PC-9 (cell line): ENCODE measurements at regions not wholly inside any gene's neighbourhood (a gene's known extent, or its start where the extent isn't known, plus 50 kb on each side); places are given as distances from the start of the nearest gene placed in this dataset.

Source experiments
- BruUV-seq: library from RNA; stranded (reverse); fragments of 400-500 nt; replicated peaks from 2 replicates; lab custom pipeline; 2021; lab: Mats Ljungman, UMichigan
- CTCF ChIA-PET: fragments of 300-600 bp; sonication (Branson Sonifier 250); formaldehyde crosslinking; loops from one replicate; lab custom pipeline; 2022; ENCODE audit warnings: antibody characterized with exemption; lab: Charles Lee
- POLR2A ChIA-PET: fragments of 300-600 bp; sonication (Branson Sonifier 250); formaldehyde crosslinking; loops from one replicate; lab custom pipeline; 2022; ENCODE audit warnings: antibody characterized with exemption; ENCODE audit not compliant: unreplicated experiment; lab: Charles Lee
- DNase-seq, 2 experiments: peaks; one replicate each; pipeline versions ENCODE4 v3.0.0 to v3.0.0-alpha.2; 2015 to 2022; ENCODE audit warnings: mixed read lengths in 1 of 2
- H2AFZ ChIP-seq: fragments of 200-600 bp; sonication (generic); 2 replicates; pipeline ENCODE4 v1.8.1; 2017; ENCODE audit warnings: antibody characterized with exemption
- H3F3A ChIP-seq: fragments of 200-600 bp; sonication (generic); 2 replicates; pipeline ENCODE4 v1.8.1; 2017; ENCODE audit warnings: antibody characterized with exemption, mild to moderate bottlenecking, low read depth; ENCODE audit not compliant: insufficient read depth
- H3K27ac ChIP-seq: fragments of 200-600 bp; sonication (generic); 2 replicates; pipeline ENCODE4 v1.6.1; 2016; ENCODE audit warnings: mixed run types
- H3K27me3 ChIP-seq: fragments of 200-600 bp; sonication (generic); 2 replicates; pipeline ENCODE4 v1.6.1; 2016; ENCODE audit warnings: low read depth, mixed run types; ENCODE audit not compliant: insufficient read depth
- H3K36me3 ChIP-seq: fragments of 200-600 bp; sonication (generic); 2 replicates; pipeline ENCODE4 v1.6.1; 2016; ENCODE audit warnings: low read depth, mixed run types
- H3K4me1 ChIP-seq: fragments of 200-600 bp; sonication (generic); replicated peaks from 2 replicates; pipeline ENCODE4 v1.6.1; 2016; ENCODE audit warnings: mixed run types; ENCODE audit not compliant: insufficient read depth
- H3K4me2 ChIP-seq: fragments of 200-600 bp; sonication (generic); 2 replicates; pipeline ENCODE4 v1.6.1; 2017; ENCODE audit warnings: mixed run types
- H3K4me3 ChIP-seq: fragments of 200-600 bp; sonication (generic); 2 replicates; pipeline ENCODE4 v1.6.1; 2016; ENCODE audit warnings: mixed run types
- H3K79me2 ChIP-seq: fragments of 200-600 bp; sonication (generic); 2 replicates; pipeline ENCODE4 v1.6.1; 2017; ENCODE audit warnings: low read depth, mixed run types
- H3K9me2 ChIP-seq: fragments of 200-600 bp; sonication (generic); 2 replicates; pipeline ENCODE4 v1.8.1; 2017; ENCODE audit warnings: mild to moderate bottlenecking; ENCODE audit not compliant: insufficient read depth
- H3K9me3 ChIP-seq: fragments of 200-600 bp; sonication (generic); 2 replicates; pipeline ENCODE4 v1.8.1; 2016; ENCODE audit warnings: low read depth; ENCODE audit not compliant: insufficient read depth
- H4K20me1 ChIP-seq: fragments of 200-600 bp; sonication (generic); 2 replicates; pipeline ENCODE4 v1.8.1; 2017; ENCODE audit not compliant: insufficient read depth
- EZH2 ChIP-seq: fragments of 200-600 bp; sonication (generic); IDR thresholded peaks from 2 replicates; pipeline ENCODE4 v1.8.0; 2017; ENCODE audit warnings: antibody characterized with exemption, low read depth
- intact Hi-C: fragments of 100-400 bp; cut with micrococcal nuclease; formaldehyde crosslinking; loops from one replicate; pipeline ENCODE4 v1.10.0; 2022; ENCODE audit not compliant: unreplicated experiment
- TF ChIP-seq, protein P1 (sequence below): fragments of 200-600 bp; sonication (generic); conservative IDR thresholded peaks from 2 replicates; pipeline ENCODE4 v1.6.1; 2017; ENCODE audit warnings: mixed run types, antibody characterized with exemption, mild to moderate bottlenecking, moderate library complexity

- Histone ChIP-seq H4K20me1 (no peaks in the 10 kb centered on the region), H3K36me3 (no peaks in the 10 kb centered on the region), H3K9me2 (no peaks in the 10 kb centered on the region), H3K9me3 (no peaks in the 10 kb centered on the region; the same call in 1 of the 2 replicates), H2AFZ (no peak overlapping the region), H3K4me3 (no peak overlapping the region), H3K27ac (no peak overlapping the region), H3K27me3 (no peaks in the 10 kb centered on the region), H3F3A (no peaks in the 10 kb centered on the region), H3K4me1 (no peaks in the 10 kb centered on the region), H3K4me2 (no peak overlapping the region), H3K79me2 (no peaks in the 10 kb centered on the region)
- no TSS peak for BruUV-seq
- intact Hi-C loops = no loop called here
- DNase-seq = no peak
- CTCF ChIA-PET = no interaction called here
- TF ChIP-seq, protein P1, sequence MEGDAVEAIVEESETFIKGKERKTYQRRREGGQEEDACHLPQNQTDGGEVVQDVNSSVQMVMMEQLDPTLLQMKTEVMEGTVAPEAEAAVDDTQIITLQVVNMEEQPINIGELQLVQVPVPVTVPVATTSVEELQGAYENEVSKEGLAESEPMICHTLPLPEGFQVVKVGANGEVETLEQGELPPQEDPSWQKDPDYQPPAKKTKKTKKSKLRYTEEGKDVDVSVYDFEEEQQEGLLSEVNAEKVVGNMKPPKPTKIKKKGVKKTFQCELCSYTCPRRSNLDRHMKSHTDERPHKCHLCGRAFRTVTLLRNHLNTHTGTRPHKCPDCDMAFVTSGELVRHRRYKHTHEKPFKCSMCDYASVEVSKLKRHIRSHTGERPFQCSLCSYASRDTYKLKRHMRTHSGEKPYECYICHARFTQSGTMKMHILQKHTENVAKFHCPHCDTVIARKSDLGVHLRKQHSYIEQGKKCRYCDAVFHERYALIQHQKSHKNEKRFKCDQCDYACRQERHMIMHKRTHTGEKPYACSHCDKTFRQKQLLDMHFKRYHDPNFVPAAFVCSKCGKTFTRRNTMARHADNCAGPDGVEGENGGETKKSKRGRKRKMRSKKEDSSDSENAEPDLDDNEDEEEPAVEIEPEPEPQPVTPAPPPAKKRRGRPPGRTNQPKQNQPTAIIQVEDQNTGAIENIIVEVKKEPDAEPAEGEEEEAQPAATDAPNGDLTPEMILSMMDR = no peak
- no peak for TF ChIP-seq EZH2
- POLR2A ChIA-PET = no interaction called here
Measured at GRCh38 chr9:111161015-111161415, 122.7 kb upstream of the LPAR1 start.

GRCh38 chr9:111158999-111159398, 120.7 kb upstream of the LPAR1 start:
- TF ChIP-seq, protein P1 = no peak
- TF ChIP-seq EZH2 = no peak
- ChIA-PET POLR2A (no interaction called here), CTCF (no interaction called here)
- Histone ChIP-seq H3F3A (no peaks in the 10 kb centered on the region), H3K4me2 (no peak overlapping the region), H3K9me2 (no peaks in the 10 kb centered on the region), H2AFZ (no peak overlapping the region), H3K27me3 (no peaks in the 10 kb centered on the region), H3K4me3 (no peak overlapping the region), H3K79me2 (no peaks in the 10 kb centered on the region), H3K27ac (no peak overlapping the region), H3K4me1 (no peaks in the 10 kb centered on the region), H3K9me3 (no peaks in the 10 kb centered on the region; the same call in 1 of the 2 replicates), H3K36me3 (no peaks in the 10 kb centered on the region), H4K20me1 (no peaks in the 10 kb centered on the region)
- no peak for DNase-seq
- intact Hi-C loops = no loop called here
- no TSS peak for BruUV-seq

- Histone ChIP-seq H3K4me3 (no peak overlapping the region), H3K9me2 (no peaks in the 10 kb centered on the region), H2AFZ (no peak overlapping the region), H3K79me2 (no peaks in the 10 kb centered on the region), H3K27ac (no peak overlapping the region), H3K9me3 (no peaks in the 10 kb centered on the region; the same call in 1 of the 2 replicates), H3K4me2 (no peak overlapping the region), H3K4me1 (no peaks in the 10 kb centered on the region), H3K27me3 (no peaks in the 10 kb centered on the region), H3K36me3 (no peaks in the 10 kb centered on the region), H4K20me1 (no peaks in the 10 kb centered on the region), H3F3A (no peaks in the 10 kb centered on the region)
- BruUV-seq = no TSS peak
- POLR2A ChIA-PET = no interaction called here
- TF ChIP-seq EZH2 = no peak
- TF ChIP-seq, protein P1 = no peak
- CTCF ChIA-PET = no interaction called here
- intact Hi-C loops = no loop called here
- DNase-seq = no peak
Measured at GRCh38 chr9:111158363-111158762, 120.1 kb upstream of the LPAR1 start.
